Skeletal muscle tissue (tissue), 3 donors: ENCODE measurements at regions not wholly inside any gene's neighbourhood (a gene's known extent, or its start where the extent isn't known, plus 50 kb on each side); places are given as distances from the start of the nearest gene placed in this dataset.
"Not testable (repeated sequence)": the region's sequence is repeated elsewhere in the genome, so short reads cannot be mapped to it uniquely, and the experiment has no call there.

ENCODE experiments used
- H3K27ac ChIP-seq: one replicate; pipeline ENCODE4 v1.7.0; 2013; ENCODE audit warnings: mild to moderate bottlenecking, low read depth, low read length, inconsistent platforms
- H3K27me3 ChIP-seq, 3 donors: one replicate each; pipeline ENCODE4 v1.7.0; 2013; ENCODE audit warnings: low read length in 3 of 3; ENCODE audit not compliant: control insufficient read depth in 3 of 3, insufficient read depth in 3 of 3
- H3K36me3 ChIP-seq, 3 donors: one replicate each; pipeline ENCODE4 v1.7.0; 2013; ENCODE audit warnings: low read length in 3 of 3; ENCODE audit not compliant: control insufficient read depth in 3 of 3, insufficient read depth in 3 of 3
- H3K4me1 ChIP-seq, 3 donors: one replicate each; pipeline ENCODE4 v1.7.0; 2013; ENCODE audit warnings: low read length in 3 of 3, mild to moderate bottlenecking in 3 of 3; ENCODE audit not compliant: control insufficient read depth in 3 of 3, insufficient read depth in 3 of 3
- H3K4me3 ChIP-seq, 3 donors: one replicate each; pipeline ENCODE4 v1.7.0; 2013; ENCODE audit warnings: low read length in 3 of 3
- H3K9ac ChIP-seq, 3 donors: one replicate each; pipeline ENCODE4 v1.7.0; 2013; ENCODE audit warnings: low read length in 3 of 3, mild to moderate bottlenecking in 3 of 3, moderate library complexity in 2 of 3, low read depth in 1 of 3
- H3K9me3 ChIP-seq, 3 donors: one replicate each; pipeline ENCODE4 v1.7.0; 2013; ENCODE audit warnings: low read length in 3 of 3; ENCODE audit not compliant: control insufficient read depth in 3 of 3
- donor health status: Osteomylitis.

- Histone ChIP-seq H3K4me1 (no peaks in the 10 kb centered on the region), H3K36me3 (no peaks in the 10 kb centered on the region), H3K27ac (no peak overlapping the region), H3K9me3 (no peaks in the 10 kb centered on the region), H3K9ac (no peak overlapping the region), H3K27me3 (no peaks in the 10 kb centered on the region), H3K4me3 (no peak overlapping the region)
Observed at GRCh38 chr12:87348071-87348470, 681.1 kb downstream of the C12orf50 start.

GRCh38 chr12:87344699-87345098 lies 684.5 kb downstream of the C12orf50 start:
- H3K4me1 ChIP-seq = no peaks in the 10 kb centered on the region

GRCh38 chr12:87338681-87339080 lies 690.5 kb downstream of the C12orf50 start:
- Histone ChIP-seq H3K36me3 (no peaks in the 10 kb centered on the region), H3K9ac (no peak overlapping the region), H3K27me3 (no peaks in the 10 kb centered on the region), H3K27ac (no peak overlapping the region), H3K4me1 (no peaks in the 10 kb centered on the region), H3K4me3 (no peak overlapping the region), H3K9me3 (no peaks in the 10 kb centered on the region)

More at GRCh38 chr12:87344699-87345098, 684.5 kb downstream of the C12orf50 start:
- no peak overlapping the region for H3K9ac ChIP-seq
- no peak overlapping the region for H3K4me3 ChIP-seq
- no peak overlapping the region for H3K27ac ChIP-seq
- no peaks in the 10 kb centered on the region for H3K27me3 ChIP-seq
- no peaks in the 10 kb centered on the region for H3K36me3 ChIP-seq
- H3K9me3 ChIP-seq = no peaks in the 10 kb centered on the region

GRCh38 chr12:87336814-87337336 lies 692.3 kb downstream of the C12orf50 start:
- no peaks in the 10 kb centered on the region for H3K36me3 ChIP-seq
- no peak overlapping the region for H3K27ac ChIP-seq
- no peak overlapping the region for H3K4me3 ChIP-seq
- H3K4me1 ChIP-seq = no peaks in the 10 kb centered on the region
- no peaks in the 10 kb centered on the region for H3K9me3 ChIP-seq
- no peak overlapping the region for H3K9ac ChIP-seq
- no peaks in the 10 kb centered on the region for H3K27me3 ChIP-seq

GRCh38 chr12:87332987-87333726 lies 696.0 kb downstream of the C12orf50 start:
- Histone ChIP-seq H3K4me1 (no peaks in the 10 kb centered on the region), H3K4me3 (no peak overlapping the region), H3K9ac (no peak overlapping the region), H3K27me3 (no peaks in the 10 kb centered on the region), H3K9me3 (no peaks in the 10 kb centered on the region), H3K27ac (no peak overlapping the region), H3K36me3 (no peaks in the 10 kb centered on the region)

- H3K4me3 ChIP-seq, H3K4me1 ChIP-seq, H3K27me3 ChIP-seq, H3K9ac ChIP-seq, H3K36me3 ChIP-seq, H3K27ac ChIP-seq, H3K9me3 ChIP-seq: not testable (repeated sequence)
Observed at GRCh38 chr12:87330071-87330555, 699.1 kb downstream of the C12orf50 start.

- Histone ChIP-seq H3K4me3 (no peak overlapping the region), H3K9ac (no peak overlapping the region), H3K36me3 (no peaks in the 10 kb centered on the region), H3K27me3 (no peaks in the 10 kb centered on the region), H3K4me1 (no peaks in the 10 kb centered on the region), H3K9me3 (no peaks in the 10 kb centered on the region), H3K27ac (no peak overlapping the region)
Observed at GRCh38 chr12:87329076-87329863, 699.9 kb downstream of the C12orf50 start.

GRCh38 chr12:87323369-87323768 lies 705.8 kb downstream of the C12orf50 start:
- no peaks in the 10 kb centered on the region for H3K27me3 ChIP-seq
- no peak overlapping the region for H3K27ac ChIP-seq

GRCh38 chr12:87320724-87321123 lies 708.5 kb downstream of the C12orf50 start:
- H3K9me3 ChIP-seq = no peaks in the 10 kb centered on the region
- H3K4me1 ChIP-seq = no peaks in the 10 kb centered on the region
- H3K9ac ChIP-seq = no peak overlapping the region
- no peak overlapping the region for H3K4me3 ChIP-seq
- no peaks in the 10 kb centered on the region for H3K36me3 ChIP-seq
- no peaks in the 10 kb centered on the region for H3K27me3 ChIP-seq
- H3K27ac ChIP-seq = no peak overlapping the region

More at GRCh38 chr12:87323369-87323768, 705.8 kb downstream of the C12orf50 start:
- H3K9me3 ChIP-seq = no peaks in the 10 kb centered on the region
- H3K9ac ChIP-seq = no peak overlapping the region
- no peak overlapping the region for H3K4me3 ChIP-seq
- H3K4me1 ChIP-seq = no peaks in the 10 kb centered on the region
- H3K36me3 ChIP-seq = no peaks in the 10 kb centered on the region

- Histone ChIP-seq H3K36me3 (no peaks in the 10 kb centered on the region), H3K9ac (no peak overlapping the region), H3K4me1 (no peaks in the 10 kb centered on the region), H3K9me3 (no peaks in the 10 kb centered on the region), H3K27me3 (no peaks in the 10 kb centered on the region), H3K4me3 (no peak overlapping the region), H3K27ac (no peak overlapping the region)
Observed at GRCh38 chr12:87317302-87317701, 711.9 kb downstream of the C12orf50 start.
